ENCODE measurements at regions not wholly inside any gene's neighbourhood (a gene's known extent, or its start where the extent isn't known, plus 50 kb on each side); places are given as distances from the start of the nearest gene placed in this dataset.

DNA sequence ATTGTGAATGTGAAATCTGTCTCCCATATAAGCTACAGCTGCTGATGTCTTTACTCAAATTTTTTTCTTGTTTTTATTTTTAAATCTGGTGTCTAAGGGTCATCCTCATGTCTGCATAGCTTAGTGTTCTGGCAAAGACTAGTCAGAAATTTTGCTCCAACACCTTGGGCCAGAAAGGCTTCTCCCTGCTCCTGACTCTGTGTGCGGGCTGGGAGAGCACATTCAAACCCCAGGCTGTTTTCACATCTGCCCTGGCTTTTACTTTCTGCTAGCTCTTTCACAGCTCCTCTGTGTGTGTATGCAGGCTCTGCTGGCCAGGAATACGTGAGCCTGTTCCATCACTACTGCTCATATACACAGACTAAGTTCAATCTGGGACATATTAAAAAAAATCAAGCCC lies 102.9 kb upstream of the RIOK3 start:
- ATAC-seq: no peak
- TF ChIP-seq GLIS3 (CRISPR knock-in tag; IDR thresholded peaks at IDR 0.05) (no peak), CSDC2 (CRISPR knock-in tag; IDR thresholded peaks at IDR 0.05) (no peak), ESRRG (CRISPR knock-in tag; IDR thresholded peaks at IDR 0.05) (no peak), BACH2 (CRISPR knock-in tag; IDR thresholded peaks at IDR 0.05; ENCODE audit: borderline replicate concordance) (no peak), ZNF8 (CRISPR knock-in tag; IDR thresholded peaks at IDR 0.05) (no peak), ZNF70 (CRISPR knock-in tag; IDR thresholded peaks at IDR 0.05) (no peak), SNAI2 (CRISPR knock-in tag; IDR thresholded peaks at IDR 0.05) (no peak), TCF4 (CRISPR knock-in tag; IDR thresholded peaks at IDR 0.05; ENCODE audit: borderline replicate concordance) (no peak)
- TF ChIP-seq, protein P1, sequence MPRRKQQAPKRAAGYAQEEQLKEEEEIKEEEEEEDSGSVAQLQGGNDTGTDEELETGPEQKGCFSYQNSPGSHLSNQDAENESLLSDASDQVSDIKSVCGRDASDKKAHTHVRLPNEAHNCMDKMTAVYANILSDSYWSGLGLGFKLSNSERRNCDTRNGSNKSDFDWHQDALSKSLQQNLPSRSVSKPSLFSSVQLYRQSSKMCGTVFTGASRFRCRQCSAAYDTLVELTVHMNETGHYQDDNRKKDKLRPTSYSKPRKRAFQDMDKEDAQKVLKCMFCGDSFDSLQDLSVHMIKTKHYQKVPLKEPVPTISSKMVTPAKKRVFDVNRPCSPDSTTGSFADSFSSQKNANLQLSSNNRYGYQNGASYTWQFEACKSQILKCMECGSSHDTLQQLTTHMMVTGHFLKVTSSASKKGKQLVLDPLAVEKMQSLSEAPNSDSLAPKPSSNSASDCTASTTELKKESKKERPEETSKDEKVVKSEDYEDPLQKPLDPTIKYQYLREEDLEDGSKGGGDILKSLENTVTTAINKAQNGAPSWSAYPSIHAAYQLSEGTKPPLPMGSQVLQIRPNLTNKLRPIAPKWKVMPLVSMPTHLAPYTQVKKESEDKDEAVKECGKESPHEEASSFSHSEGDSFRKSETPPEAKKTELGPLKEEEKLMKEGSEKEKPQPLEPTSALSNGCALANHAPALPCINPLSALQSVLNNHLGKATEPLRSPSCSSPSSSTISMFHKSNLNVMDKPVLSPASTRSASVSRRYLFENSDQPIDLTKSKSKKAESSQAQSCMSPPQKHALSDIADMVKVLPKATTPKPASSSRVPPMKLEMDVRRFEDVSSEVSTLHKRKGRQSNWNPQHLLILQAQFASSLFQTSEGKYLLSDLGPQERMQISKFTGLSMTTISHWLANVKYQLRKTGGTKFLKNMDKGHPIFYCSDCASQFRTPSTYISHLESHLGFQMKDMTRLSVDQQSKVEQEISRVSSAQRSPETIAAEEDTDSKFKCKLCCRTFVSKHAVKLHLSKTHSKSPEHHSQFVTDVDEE (CRISPR knock-in tag; IDR thresholded peaks at IDR 0.05): no peak

DNA sequence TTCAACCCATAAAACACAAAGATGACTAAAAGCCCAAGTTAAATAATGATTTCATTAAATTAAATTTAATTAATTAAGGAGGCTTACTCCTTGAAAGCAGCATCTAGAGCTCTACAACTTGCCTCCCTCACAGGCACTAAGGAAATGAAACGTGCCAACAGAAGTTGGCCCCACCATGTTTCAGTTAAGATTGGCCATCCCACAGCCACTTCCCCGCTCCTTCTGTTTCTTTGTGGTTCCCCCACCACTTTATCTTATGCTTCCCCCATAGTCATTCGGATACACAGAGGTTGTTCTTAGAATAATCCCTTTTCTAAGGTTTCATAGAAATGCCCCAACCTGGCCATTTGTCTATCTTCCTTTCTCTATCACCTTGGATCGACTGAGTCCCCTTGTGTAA lies 101.6 kb upstream of the RIOK3 start:
- no peak for TF ChIP-seq ZNF565 (CRISPR knock-in tag; conservative IDR thresholded peaks at IDR 0.05; ENCODE audit: low read depth)
- TF ChIP-seq PPARA (CRISPR knock-in tag; IDR thresholded peaks at IDR 0.05; ENCODE audit: borderline replicate concordance): no peak
- TF ChIP-seq CSDC2 (CRISPR knock-in tag; IDR thresholded peaks at IDR 0.05): no peak
- no peak for ATAC-seq

- TF ChIP-seq, protein P1 (CRISPR knock-in tag; IDR thresholded peaks at IDR 0.05): no peak
- no peak for TF ChIP-seq ZFP30 (CRISPR knock-in tag; IDR thresholded peaks at IDR 0.05)
- TF ChIP-seq ISL1 (CRISPR knock-in tag; IDR thresholded peaks at IDR 0.05): no peak
- ATAC-seq: no peak
Measured at GRCh38 chr18:23352042-23352441, 101.0 kb upstream of the RIOK3 start.

- TF ChIP-seq ZNF70 (CRISPR knock-in tag; IDR thresholded peaks at IDR 0.05): no peak
- ATAC-seq: no peak
Measured at GRCh38 chr18:23353459-23353858, 99.6 kb upstream of the RIOK3 start.

- TF ChIP-seq ZC3H10 (CRISPR knock-in tag; IDR thresholded peaks at IDR 0.05) (no peak), PPARA (CRISPR knock-in tag; IDR thresholded peaks at IDR 0.05; ENCODE audit: borderline replicate concordance) (no peak)
- TF ChIP-seq, protein P2, sequence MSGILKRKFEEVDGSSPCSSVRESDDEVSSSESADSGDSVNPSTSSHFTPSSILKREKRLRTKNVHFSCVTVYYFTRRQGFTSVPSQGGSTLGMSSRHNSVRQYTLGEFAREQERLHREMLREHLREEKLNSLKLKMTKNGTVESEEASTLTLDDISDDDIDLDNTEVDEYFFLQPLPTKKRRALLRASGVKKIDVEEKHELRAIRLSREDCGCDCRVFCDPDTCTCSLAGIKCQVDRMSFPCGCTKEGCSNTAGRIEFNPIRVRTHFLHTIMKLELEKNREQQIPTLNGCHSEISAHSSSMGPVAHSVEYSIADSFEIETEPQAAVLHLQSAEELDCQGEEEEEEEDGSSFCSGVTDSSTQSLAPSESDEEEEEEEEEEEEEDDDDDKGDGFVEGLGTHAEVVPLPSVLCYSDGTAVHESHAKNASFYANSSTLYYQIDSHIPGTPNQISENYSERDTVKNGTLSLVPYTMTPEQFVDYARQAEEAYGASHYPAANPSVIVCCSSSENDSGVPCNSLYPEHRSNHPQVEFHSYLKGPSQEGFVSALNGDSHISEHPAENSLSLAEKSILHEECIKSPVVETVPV (CRISPR knock-in tag; IDR thresholded peaks at IDR 0.05): no peak
- ATAC-seq: peak; percentile 61
Measured at GRCh38 chr18:23354625-23355024, 98.5 kb upstream of the RIOK3 start.

GRCh38 chr18:23355206-23355605 lies 97.9 kb upstream of the RIOK3 start:
- ATAC-seq: no peak
- TF ChIP-seq CSDC2 (CRISPR knock-in tag; IDR thresholded peaks at IDR 0.05) (no peak), ISL1 (CRISPR knock-in tag; IDR thresholded peaks at IDR 0.05) (no peak), BACH2 (CRISPR knock-in tag; IDR thresholded peaks at IDR 0.05; ENCODE audit: borderline replicate concordance) (no peak), OSR1 (CRISPR knock-in tag; IDR thresholded peaks at IDR 0.05) (no peak), ZFP3 (CRISPR knock-in tag; IDR thresholded peaks at IDR 0.05) (no peak), ZNF565 (CRISPR knock-in tag; conservative IDR thresholded peaks at IDR 0.05; ENCODE audit: low read depth) (no peak), PPARA (CRISPR knock-in tag; IDR thresholded peaks at IDR 0.05; ENCODE audit: borderline replicate concordance) (no peak), TOX (CRISPR knock-in tag; IDR thresholded peaks at IDR 0.05; ENCODE audit: borderline replicate concordance) (no peak), ESRRG (CRISPR knock-in tag; IDR thresholded peaks at IDR 0.05) (no peak), ZFP30 (CRISPR knock-in tag; IDR thresholded peaks at IDR 0.05) (no peak)
